HG03520 (cell line): ENCODE measurements at regions not wholly inside any gene's neighbourhood (a gene's known extent, or its start where the extent isn't known, plus 50 kb on each side); places are given as distances from the start of the nearest gene placed in this dataset.
"Not testable (repeated sequence)": the region's sequence is repeated elsewhere in the genome, so short reads cannot be mapped to it uniquely, and the experiment has no call there.

Experiments used
- ATAC-seq: cut with Tn5 transposase; IDR thresholded peaks from one replicate; pipeline ENCODE4 v1.9.1; 2021; ENCODE audit warnings: mild to moderate bottlenecking, moderate library complexity; ENCODE audit not compliant: unreplicated experiment

DNA sequence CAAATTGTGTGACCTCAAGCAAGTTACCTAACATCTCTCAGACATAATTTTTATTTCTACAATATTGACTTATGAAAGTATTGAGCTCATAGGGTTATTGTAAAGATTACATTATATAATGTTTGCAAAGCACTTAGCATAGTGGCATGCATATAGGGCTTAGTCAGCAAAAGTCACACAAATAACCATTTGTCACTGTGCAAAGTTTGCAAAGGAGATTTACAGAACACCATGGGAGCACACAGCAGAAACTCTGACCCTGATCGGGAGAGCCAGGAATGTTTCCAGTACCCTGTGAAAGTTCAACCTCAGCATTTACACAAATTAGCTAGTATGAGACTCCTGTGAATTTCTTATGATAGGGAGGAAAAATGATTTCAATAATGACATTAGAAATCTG, 804.6 kb upstream of the RAG2 start:
- ATAC-seq, result no peak

DNA sequence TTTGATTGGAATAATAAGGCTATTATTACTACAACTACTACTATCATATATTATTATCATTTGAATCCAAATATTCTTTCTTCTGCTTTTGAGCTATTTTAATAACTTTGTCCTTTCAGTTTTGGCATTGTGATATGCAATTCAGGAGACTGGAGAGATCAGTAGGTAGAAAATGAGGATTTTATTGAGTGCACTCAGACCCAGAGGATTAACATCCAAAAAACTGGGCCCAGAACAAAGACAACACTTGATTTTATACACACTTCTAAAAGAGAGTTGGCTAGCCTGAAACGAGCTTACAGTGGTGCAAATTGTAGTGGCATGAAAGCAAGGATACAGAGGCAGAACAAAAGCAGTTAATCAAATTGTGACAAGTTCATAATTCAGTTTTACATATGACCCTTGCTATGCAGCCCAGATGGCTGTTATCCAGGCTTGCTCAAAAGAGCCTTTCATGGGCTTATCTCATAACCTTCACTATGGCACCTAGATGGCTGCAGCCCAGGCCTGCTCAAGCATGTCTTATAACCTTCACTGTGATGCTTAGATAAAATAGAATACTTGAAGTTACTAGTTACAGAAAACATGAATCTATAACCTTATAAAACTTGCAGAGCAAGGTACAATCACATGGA, 796.3 kb upstream of the RAG2 start:
- no peak for ATAC-seq

DNA sequence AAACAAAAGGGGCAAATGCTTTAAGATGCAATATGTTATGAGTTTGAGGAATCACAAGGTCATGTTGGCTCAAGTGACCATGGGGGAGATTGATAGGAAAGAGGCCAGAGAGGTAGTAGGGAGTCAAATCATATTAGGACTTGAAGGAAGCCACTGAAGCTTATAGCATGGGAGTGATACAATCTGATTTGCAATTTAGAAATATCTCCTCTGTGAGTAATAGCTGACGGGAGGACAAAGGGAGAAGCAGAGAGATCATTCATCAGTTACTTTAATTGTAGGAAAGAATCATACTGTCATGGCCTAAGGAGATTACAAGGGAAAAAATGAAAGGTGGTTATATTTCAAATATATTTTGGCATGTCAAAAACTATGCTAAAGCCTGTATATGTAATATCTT, 793.6 kb upstream of the RAG2 start:
- ATAC-seq, result no peak

DNA sequence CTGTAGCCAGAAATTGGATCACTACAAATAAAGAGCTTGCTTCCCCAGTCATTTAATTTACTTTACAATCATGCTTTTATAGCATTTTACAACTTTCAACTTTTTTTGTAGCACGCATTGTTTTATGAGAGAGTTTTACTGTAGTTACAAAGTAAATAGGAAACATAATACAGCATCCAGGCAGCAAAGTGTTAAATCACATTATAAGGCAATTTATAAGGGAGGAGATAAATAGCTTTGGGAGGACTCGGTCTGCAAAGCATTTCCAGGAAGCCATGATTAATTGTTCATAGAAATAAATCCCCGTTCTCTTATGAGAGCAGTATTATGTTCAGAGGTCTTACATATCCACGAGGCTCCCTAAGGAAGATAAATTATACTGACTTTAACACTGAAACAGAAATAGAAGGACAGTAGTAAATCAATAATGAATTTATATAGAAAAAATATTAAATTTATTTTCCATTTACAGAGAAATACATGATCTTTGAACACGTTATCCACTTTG, 792.6 kb upstream of the RAG2 start:
- no peak for ATAC-seq

DNA sequence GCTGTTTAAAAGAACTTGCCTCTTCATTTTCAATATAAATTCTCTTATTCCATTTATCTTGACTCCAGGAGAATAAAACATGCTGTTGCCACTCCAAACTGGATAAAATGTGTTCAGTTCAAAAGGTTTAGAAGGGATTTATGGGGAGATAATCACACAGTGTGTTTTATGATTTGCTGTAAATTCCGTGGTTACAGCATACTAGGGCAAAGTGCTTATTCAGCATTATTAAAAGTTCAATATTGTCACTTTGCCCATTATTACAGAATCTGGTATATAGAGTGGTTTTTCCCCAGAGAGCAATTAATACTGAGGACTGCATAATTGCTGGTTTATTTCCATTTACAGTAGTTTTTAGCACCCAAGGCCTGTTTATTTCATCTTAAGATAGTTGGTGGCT, 780.9 kb upstream of the RAG2 start:
- ATAC-seq, result no peak

DNA sequence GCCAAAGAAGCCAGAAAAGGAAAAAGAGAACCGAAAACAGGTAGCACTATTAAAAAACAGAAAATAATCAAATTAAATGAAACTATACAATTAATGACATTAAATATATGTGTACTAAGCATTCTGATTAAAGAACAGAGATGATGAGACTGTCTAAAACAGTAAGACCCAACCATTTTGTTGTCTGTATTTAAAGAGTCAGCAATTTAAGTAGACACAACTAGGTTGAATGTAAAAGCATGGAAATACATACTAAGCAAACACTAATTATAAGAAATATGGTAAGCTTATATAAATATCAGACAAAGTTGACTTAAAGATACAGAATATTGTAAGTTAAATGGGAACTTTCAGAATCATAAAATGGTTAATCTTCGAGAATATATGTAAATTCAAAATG, 774.6 kb upstream of the RAG2 start:
- no peak for ATAC-seq

DNA sequence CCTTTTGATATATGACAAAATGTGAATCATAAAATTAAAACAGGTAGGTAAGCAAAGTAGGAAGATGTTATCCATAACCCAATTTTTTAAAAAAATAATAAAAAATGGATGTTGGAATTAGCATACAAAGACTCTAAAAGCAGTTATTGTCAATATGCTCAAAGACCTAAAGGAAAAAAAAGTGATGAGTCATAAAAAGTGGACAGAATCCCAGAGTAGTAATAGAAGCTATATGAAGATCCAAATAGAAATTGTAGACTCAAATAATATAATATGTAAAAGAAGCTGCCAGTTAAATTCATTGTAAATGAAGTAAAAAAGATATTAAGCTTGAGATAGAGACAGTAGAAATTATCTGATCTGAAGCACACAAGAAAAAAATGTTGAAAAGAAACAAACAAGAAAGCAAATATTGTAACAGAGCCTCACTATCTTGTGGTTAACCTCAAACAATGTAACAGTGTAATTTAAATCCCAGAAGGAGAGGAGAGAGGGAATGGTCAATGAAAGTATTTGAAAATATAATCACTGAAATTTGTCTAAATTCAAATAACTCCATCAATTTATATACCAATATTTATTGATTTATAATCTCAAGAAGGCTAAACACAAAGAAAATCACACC, 773.4 kb upstream of the RAG2 start:
- no peak for ATAC-seq

DNA sequence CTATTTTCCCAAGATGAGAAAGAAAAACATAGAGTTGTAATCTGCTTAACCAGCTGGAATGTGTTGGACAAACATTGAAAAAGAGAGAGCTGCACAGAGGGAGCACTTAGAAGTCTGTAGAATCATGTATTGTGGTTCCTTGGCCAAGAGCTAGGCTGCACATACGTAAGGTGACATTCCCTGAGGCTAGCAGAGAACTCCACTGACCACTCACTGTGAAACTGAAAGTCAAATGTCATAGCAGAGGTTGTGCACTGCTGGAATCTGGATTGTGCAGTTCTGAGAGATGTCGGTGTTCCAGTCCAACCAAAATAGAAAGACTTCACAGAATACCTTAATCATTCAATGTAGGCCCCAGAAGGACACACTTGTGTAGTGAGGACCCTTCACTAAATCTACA, 772.8 kb upstream of the RAG2 start:
- ATAC-seq, result no peak

DNA sequence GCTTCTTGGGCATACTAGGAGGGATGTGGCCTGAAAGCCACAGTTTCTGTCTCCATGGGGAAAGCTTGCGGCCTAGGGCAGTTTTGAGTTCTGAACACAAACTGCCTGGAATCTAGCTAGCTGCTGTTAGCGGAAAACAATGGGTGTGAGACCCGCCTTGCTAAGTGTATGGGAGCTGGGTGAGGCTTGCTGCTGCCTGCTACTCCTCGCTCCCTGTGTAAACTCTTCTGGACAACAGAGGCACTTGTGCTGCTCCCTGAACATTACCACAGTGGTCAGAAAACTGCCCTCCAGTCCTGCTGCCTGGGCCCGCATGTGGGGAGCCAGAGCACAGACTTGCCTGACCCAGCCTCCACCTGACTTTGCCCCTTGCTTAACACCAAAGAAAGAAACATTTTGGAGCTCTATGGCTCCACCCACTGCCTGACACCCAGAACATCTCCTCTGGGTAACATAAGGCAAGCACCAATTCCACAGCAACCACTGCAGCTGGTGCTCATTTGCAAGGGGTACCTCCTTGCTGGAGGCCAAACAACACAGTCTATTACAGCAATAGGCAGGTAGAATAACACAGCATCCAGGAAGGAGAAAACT, 766.3 kb upstream of the RAG2 start:
- ATAC-seq, result no peak

DNA sequence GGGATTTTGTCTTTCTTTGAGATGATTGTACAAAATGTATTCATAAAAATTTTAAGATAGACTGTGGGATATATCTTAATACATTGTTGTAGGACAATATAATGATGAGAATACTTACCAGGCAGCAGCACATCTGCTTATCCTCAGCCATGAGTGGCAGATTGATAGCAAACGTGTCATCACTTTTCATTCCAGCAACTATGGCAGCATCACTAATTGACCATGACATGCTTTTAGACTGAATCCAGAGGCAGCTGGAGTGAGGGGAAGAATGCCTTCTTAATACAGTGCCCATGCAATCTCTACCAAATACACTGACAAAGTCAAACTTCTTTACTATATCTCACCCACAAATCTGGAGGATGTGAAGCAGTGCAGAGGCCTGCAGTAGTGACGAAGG, 755.2 kb upstream of the RAG2 start:
- ATAC-seq, result no peak

DNA sequence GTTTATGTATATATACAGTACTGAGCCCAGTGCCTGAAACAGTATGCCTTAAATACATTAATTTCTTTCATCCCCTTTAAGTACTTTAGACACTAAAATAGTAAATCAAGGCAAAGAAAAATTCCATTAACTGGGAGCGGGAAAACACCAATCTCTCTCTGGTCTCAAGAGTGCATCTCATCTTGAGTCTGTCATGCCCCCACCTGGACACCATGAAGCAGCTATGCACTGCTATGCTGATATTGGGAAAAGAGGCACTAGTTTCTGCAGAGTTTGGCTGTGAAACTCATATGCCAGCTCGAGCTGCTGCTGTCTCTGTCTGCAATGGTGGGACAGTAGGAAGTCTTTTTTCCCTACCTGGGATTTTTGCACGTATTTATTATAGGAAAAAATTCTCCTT, 754.4 kb upstream of the RAG2 start:
- no peak for ATAC-seq

DNA sequence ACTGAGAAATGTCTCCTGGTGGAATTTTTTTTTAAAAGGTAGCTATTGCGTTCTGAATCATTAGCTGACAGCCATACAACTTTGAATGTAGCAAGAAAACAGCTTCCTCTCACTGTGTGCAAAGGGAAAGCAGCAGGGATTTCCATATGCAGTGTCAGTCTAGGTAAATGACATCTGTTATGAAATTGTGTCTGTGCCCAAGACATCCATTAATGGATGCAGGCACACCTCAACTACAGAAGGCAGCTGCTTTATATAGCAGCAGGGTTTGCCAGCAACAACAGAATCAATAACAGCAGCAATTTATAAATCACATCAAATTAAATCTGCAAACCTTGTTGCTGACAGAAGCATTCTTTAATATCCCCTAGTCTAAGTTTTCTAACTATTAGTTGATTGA, 745.3 kb upstream of the RAG2 start:
- no peak for ATAC-seq

DNA sequence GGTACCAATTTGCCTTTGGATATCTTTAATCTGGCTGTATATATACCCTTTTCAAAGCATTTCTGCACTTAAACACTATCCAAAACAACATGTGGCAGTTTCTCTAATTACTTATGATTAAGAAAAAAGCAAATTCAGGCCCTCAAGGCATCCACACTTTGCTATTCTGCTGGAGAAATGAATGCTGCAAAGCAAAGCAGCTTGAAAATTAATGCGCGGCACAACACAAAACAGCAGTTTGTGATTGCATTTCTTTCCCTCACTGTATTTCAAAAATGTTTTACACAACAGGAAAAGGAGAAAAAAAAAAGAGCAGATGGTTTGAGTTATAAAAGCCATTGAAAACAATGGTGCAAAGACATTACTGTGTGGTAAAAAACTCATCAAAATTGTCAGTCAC, 738.4 kb upstream of the RAG2 start:
- ATAC-seq, result no peak

DNA sequence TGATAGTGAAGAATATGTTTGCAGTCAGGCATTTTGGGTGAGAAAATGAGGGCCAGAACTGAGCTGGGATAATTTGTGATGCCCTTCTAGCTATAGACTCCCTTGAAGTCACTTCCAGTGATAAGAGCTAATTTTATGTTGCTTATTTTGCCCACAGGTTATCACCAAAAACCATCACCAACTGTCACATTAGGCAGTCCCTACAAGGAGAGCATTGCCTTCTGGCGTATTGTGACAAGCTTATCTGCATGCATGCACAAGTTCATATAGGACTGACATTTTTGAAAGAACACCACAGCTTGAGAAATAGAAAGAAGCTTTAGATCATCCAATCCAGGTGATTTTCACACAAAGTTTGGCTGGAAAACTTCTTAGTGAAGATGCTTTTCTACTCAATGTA, 735.3 kb upstream of the RAG2 start:
- no peak for ATAC-seq

DNA sequence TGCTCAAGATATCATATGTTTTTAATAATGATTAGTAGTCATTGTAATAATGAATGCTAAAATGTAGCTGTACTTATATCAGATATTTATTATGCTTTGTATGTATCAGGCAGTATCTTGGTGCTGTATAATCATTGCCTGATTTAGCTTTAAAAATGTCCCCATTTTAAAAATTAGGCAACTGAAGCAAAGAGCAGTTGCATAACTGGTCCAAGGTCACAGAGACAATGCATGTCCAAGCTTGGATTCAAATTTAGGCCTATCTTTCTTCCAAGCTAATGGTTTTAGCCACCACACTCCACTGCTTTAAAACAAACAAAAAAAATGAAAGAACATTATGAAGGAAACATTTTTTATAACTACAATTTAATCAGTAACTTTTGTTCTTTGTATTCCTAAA, 725.8 kb upstream of the RAG2 start:
- ATAC-seq, result no peak

DNA sequence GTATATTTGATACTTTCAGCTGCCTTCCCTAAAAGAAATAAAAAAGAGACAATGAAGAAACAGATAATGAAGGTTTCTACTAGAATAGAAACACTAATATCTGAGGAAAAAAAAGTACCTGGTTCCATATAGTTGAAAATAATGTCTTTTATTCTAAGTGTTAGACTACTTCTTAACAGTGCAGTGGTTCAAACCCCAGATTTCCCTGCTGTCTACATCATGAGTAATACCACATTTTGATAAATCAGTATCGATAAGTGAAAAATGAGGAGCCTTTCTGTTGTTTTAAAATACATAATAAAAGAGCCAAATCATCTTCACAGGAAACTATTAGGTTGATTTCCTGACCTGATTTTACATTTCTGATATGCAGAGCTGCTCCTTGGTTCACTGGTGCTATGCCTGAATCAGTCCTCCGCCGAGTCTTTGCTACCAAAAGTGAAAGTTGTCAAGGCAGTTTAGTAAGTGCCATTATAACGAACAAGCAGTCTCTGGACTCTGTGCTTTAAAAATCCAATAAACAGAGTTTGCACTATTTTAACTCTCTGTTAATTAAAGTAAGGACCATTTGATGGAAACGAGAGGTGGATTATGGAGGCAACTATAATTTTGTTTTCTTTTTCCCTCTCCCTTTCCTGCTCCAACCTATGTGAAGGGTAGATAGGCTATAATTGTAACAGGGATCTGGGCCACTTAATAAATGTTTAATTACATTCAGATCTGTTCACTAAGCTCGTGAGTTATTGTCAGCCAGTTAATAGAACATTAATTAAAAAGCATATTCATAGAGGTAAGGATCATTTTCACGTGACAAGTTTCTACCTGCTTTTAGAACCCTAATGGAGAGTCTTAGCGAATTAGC, 724.5 kb upstream of the RAG2 start:
- ATAC-seq, result no peak

DNA sequence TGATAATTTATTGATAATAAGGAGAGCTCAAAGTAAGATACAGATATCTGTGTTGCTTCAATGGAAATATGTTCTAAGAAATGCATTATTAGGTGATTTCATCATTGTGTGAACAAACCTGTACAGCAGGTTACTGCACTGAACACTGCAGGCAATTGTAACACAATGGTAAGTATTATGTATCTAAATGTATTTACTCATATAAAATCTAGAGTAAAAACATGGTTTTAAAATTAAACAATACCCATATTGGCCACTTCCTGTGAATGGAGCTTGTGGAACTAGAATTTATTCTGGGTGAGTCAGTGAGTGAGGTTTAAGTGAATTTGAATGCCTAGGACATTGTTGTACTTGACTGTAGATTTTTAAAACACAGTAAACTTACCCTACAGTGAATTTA, 722.9 kb upstream of the RAG2 start:
- no peak for ATAC-seq

DNA sequence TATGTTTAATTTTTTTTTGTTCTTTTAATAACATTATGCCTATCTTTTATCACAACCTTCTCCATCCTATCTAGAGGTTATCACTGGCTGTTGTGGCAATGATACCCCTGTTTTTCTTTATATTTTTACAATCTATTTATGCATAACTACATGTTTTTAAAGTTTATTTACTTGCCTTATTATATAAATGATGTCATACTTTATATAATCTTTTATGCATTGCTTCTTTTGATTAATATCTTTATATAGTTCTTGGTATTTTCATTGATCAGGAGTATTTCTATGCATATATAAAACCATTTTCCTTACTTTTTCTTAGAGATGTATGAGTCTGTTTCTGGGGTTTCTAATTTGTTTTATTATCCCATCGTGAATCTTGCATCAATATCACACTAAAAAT, 719.8 kb upstream of the RAG2 start:
- ATAC-seq, result no peak

DNA sequence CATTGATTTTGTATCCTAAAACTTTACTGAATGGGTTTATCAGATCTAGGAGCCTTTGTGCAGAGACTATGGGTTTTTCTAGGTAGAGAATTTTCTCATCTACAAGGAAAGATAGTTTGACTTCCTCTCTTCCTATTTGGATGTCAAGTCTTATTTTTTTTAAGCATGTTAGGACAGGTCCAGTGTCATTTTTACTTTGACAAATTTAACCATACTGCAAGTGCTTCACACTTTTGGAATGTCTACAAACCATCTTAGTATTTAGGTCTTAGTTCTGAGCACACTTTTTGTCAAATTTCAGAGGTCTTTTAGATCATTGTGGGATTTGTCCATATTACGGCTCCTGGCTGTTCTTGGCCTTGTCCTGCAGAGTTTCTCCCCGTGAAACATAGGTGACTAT, 715.2 kb upstream of the RAG2 start:
- no peak for ATAC-seq

DNA sequence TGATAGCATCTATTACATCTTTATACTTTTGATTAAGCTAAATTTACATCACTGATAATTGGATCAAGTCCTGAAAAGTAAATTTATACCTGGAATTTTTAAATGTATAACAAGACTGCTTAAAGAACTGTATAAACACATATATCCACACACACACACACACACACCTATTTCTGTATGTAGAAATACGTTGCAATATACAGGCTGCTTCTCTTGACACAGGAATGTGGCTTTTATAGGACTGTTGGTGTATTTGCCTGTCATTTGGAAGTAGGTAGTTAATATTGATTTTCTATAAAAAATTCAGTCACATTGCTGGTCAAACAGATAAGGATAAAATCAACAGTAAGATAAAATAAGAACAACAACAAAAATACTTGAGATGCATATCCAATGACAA, 708.5 kb upstream of the RAG2 start:
- ATAC-seq, result no peak

DNA sequence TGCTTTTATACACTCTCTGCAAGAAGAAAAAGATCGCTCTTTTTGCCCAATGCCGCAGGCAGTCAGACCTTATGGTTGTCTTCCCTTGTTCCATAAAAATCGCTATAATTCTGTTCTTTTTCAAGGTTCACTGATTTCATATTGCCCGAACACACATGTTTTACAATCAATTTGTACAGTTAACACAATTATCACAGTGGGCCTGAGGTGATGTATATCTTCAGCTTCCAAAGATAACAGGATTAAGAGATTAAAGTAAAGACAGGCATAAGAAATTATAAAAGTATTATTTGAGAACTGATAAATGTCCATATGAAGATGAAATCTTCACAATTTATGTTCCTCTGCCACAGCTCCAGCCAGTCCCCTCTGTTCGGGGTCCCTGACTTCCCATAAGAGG, 703.4 kb upstream of the RAG2 start:
- not testable (repeated sequence) for ATAC-seq

DNA sequence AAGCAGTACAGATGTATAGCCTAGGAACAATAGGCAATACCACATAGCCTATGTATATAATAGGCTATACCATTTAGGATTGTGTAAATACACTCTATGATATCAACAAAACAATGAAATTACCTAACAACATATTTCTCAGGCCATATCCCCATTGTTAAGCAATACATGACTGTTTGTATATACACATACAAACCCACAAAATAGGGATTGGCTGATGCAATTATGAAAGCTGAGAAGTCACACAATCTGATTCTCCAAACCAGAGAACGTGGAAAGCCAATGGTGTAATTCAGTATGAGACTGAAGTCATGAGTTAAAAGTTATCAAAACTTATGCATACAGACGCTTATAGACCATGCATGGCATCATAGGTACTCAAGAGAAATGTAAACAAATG, 700.1 kb upstream of the RAG2 start:
- ATAC-seq, result no peak
